Mucosa of descending colon (tissue), 3 donors: ENCODE measurements at regions not wholly inside any gene's neighbourhood (a gene's known extent, or its start where the extent isn't known, plus 50 kb on each side); places are given as distances from the start of the nearest gene placed in this dataset.

Experiments
- ATAC-seq: fragments of 200-7000 bp; cut with Tn5 transposase; one replicate; pipeline ENCODE4 v1.9.1; 2020; ENCODE audit warnings: mild to moderate bottlenecking, moderate library complexity
- DNase-seq, 3 donors: peaks; one replicate each; pipeline ENCODE4 v3.0.0-alpha.2; 2020
- H3K36me3 ChIP-seq: fragments of 200-600 bp; one replicate; pipeline ENCODE4 v1.8.0; 2021; ENCODE audit warnings: low read depth, mild to moderate bottlenecking
- H3K4me1 ChIP-seq: fragments of 200-600 bp; one replicate; pipeline ENCODE4 v1.8.0; 2021; ENCODE audit warnings: low read depth, mild to moderate bottlenecking
- H3K4me3 ChIP-seq: fragments of 200-600 bp; one replicate; pipeline ENCODE4 v1.8.0; 2021; ENCODE audit warnings: mild to moderate bottlenecking
- H3K9me3 ChIP-seq: fragments of 200-600 bp; one replicate; pipeline ENCODE4 v1.8.0; 2021; ENCODE audit warnings: mild to moderate bottlenecking
- intact Hi-C, 2 donors: fragments of 100-400 bp; cut with DNase I in 1 of 2; cut with micrococcal nuclease in 1 of 2; formaldehyde crosslinking; loops; one replicate each; pipeline versions ENCODE4 v1.11.0 to v1.11.1; 2022; cut with DNase I, micrococcal nuclease
- TF ChIP-seq, protein P1 (sequence below): fragments of 200-600 bp; IDR thresholded peaks from one replicate; pipeline ENCODE4 v1.8.0; 2022; ENCODE audit warnings: antibody characterized with exemption, mild to moderate bottlenecking
- donor health status: DM: no; HTN: no; CAD: no; lungs with moderate emphysema.
- donor health status: DM: no; HTN: no; CAD: no.
- donor health status: DM: no; HTN: yes; CAD: no.

DNA sequence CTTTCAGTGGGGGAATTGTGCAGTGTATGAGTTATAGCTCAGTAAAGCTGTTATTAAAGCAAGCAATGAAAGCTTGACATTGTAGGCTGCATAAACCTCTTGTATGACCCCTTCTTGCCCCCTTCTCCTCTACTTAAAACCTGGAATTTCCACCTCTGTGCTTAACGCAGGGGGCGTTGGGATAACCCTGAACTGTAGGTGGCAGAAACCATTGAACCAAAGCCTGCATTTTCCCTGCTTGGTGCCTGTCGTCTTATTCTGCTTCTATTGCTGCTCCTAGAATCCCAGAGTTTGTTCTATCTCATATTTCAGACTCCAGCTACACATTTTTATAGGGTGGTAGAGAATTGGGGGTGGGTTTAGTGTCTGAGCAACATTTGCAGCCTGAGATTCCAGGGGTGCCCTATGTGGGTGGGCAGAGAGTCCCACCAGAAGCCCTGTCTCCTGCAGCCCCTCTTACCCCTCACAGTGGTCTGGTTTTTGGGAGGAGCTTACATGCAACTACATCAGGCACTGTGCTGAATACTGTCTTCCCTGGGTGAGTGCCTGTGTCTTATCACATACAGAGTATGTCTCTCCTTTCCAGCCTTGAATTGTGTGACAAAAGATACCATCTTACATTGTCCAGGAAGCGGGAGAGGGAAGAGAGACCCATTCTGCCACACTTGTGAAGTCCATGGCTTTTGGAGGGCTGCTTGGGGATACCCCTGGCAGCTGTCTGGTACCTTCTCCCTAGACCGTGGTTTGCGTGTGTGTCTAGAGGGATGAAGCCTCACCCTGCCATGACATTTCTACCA is 407.7 kb upstream of the EEF2KMT start:
- ATAC-seq (no peak), DNase-seq (no peak)
- Histone ChIP-seq H3K36me3 (no peaks in the 10 kb centered on the region), H3K9me3 (no peaks in the 10 kb centered on the region), H3K4me1 (no peaks in the 10 kb centered on the region), H3K4me3 (no peak overlapping the region)
- TF ChIP-seq, protein P1, sequence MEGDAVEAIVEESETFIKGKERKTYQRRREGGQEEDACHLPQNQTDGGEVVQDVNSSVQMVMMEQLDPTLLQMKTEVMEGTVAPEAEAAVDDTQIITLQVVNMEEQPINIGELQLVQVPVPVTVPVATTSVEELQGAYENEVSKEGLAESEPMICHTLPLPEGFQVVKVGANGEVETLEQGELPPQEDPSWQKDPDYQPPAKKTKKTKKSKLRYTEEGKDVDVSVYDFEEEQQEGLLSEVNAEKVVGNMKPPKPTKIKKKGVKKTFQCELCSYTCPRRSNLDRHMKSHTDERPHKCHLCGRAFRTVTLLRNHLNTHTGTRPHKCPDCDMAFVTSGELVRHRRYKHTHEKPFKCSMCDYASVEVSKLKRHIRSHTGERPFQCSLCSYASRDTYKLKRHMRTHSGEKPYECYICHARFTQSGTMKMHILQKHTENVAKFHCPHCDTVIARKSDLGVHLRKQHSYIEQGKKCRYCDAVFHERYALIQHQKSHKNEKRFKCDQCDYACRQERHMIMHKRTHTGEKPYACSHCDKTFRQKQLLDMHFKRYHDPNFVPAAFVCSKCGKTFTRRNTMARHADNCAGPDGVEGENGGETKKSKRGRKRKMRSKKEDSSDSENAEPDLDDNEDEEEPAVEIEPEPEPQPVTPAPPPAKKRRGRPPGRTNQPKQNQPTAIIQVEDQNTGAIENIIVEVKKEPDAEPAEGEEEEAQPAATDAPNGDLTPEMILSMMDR = no peak
- intact Hi-C loops = loop anchor here in 1 of 2 donors (10.0 kb wide), 1 partner anchor 120 kb away; no protein-coding TSS in a partner anchor

DNA sequence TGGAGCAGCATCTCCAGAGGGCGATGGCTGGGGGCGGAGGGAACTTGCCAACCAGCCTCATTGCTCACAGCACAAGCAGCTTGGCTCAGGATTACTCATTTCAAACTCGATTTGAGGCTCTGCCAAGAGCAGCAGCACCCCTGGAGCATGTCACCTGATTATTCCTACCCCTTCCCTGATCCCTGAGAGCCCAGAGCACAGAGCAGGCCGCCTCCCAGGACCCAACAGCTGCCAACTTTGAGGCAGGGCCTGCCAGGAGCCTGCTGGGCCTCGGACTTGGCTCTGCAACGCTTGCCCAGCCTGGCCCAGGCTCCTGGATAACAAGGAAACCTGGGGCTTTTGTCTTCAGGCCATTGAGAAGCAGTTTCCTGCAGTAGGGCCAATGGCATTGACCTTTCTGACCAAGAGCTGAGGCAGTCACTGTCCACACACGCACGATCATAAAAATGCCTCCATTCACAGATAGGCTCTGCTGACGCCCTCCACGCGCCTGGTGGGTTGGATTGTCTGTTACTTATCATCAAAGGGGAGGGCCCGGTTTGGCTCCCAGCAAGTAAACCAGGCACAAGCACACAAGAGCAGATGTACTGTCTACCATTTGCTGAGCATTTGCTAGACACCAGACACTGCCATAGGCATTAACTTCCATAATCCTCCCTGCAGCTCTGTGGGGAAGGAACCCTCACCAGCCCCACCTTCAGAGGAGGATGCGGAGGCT is 406.6 kb upstream of the EEF2KMT start:
- ATAC-seq (peak; percentile 6), DNase-seq (no peak)
- H3K4me1 ChIP-seq = no peaks in the 10 kb centered on the region
- H3K36me3 ChIP-seq = no peaks in the 10 kb centered on the region
- H3K4me3 ChIP-seq = no peak overlapping the region
- TF ChIP-seq, protein P1 = no peak
- intact Hi-C loops = loop anchor here in 1 of 2 donors (10.0 kb wide), 1 partner anchor 121 kb away; no protein-coding TSS in a partner anchor
- no peaks in the 10 kb centered on the region for H3K9me3 ChIP-seq

DNA sequence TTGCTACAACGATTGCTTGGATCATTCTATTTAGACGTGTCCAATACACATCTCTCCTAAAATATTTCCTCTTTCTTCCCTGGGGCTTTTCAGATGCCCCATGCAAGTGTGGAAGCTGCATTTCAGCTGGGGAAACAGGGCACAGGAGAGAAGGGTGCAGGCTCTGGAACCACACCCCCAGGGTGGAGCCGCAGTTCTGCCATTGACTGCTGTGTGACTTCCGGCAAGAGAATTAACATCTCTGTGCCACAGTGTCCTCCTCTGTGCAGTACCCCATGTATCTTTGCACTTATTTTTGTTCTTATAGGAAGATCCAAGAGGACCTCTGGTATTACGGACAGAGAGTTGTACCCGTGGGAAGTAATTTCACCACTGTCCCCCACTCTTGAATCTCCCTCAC is 405.3 kb upstream of the EEF2KMT start:
- no peaks in the 10 kb centered on the region for H3K4me1 ChIP-seq
- no peaks in the 10 kb centered on the region for H3K36me3 ChIP-seq
- H3K4me3 ChIP-seq = no peak overlapping the region
- DNase-seq = no peak
- no peaks in the 10 kb centered on the region for H3K9me3 ChIP-seq
- intact Hi-C loops = loop anchor here in 1 of 2 donors (10.0 kb wide), 1 partner anchor 122 kb away; no protein-coding TSS in a partner anchor
- TF ChIP-seq, protein P1 = no peak
- ATAC-seq = no peak

DNA sequence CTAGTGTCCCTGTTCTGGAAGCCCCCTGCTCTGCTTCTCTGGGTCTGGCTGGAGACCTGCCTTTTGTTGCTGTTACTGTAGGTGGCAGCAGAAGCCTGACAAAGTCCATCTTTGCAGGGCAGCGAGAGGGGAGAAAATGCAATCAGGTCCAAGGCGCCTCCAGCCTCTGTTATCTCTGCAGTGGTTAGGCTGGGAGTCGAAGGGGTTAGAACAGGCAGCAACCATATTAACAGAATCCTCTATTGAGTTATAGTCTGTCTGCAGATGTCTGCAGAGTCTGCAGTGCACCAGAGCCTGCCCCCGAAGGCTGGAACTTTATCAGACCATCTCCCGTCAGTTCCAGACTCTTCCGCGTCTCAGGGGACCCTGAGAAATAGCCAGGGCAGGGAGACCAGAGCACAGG is 404.9 kb upstream of the EEF2KMT start:
- TF ChIP-seq, protein P1 = no peak
- ATAC-seq (peak; percentile 48), DNase-seq (peak in 2 of 3 donors; percentile 34 to 35)
- Histone ChIP-seq H3K4me3 (no peak overlapping the region), H3K36me3 (no peaks in the 10 kb centered on the region), H3K4me1 (no peaks in the 10 kb centered on the region), H3K9me3 (no peaks in the 10 kb centered on the region)
- intact Hi-C loops = loop anchor here in 1 of 2 donors (10.0 kb wide), 1 partner anchor 122 kb away; no protein-coding TSS in a partner anchor

DNA sequence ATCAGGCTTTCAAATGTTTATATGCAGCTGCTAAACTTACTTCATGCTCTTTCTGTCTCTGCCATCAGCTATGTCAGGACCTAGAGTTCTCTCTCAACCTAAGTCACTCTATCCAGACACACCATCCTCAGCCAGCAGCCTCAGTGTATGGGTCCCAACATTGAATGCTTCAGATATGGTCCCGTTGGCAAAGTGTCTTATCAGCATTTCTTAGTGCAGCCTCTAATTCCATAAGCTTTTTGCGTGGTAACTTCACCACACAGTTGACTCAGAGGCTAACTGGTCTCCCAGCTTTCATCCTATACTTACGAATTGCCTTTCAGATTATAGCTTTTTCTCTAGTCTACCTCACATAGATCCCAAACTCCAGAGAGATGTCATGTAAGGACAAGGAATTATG is 402.9 kb upstream of the EEF2KMT start:
- intact Hi-C loops = loop anchor here in 1 of 2 donors (10.0 kb wide), 1 partner anchor 124 kb away; no protein-coding TSS in a partner anchor
- no peak for ATAC-seq
- TF ChIP-seq, protein P1 = no peak

More for the DNA sequence above, 402.9 kb upstream of the EEF2KMT start:
- Histone ChIP-seq H3K9me3 (no peaks in the 10 kb centered on the region), H3K4me1 (no peaks in the 10 kb centered on the region), H3K36me3 (no peaks in the 10 kb centered on the region), H3K4me3 (no peak overlapping the region)
- no peak for DNase-seq
